Psoas muscle (tissue), 7 donors: ENCODE measurements at regions not wholly inside any gene's neighbourhood (a gene's known extent, or its start where the extent isn't known, plus 50 kb on each side); places are given as distances from the start of the nearest gene placed in this dataset.

Experiments
- ATAC-seq, 4 donors: fragments of 200-7000 bp; cut with Tn5 transposase; one replicate each; pipeline ENCODE4 v1.9.1; 2020; ENCODE audit warnings: moderate library complexity in 3 of 4, mild to moderate bottlenecking in 2 of 4
- DNase-seq, 2 donors: peaks; one replicate each; pipeline ENCODE4 v3.0.0-alpha.2; 2020
- H3K27ac ChIP-seq: fragments of 200-600 bp; one replicate; pipeline ENCODE4 v1.8.0; 2022
- H3K27me3 ChIP-seq, 3 donors: fragments of 200-600 bp in 1 of 3; one replicate each; pipeline versions ENCODE4 v1.6.1 to v1.8.0; 2013 to 2022; ENCODE audit warnings: low read length in 2 of 3, mild to moderate bottlenecking in 2 of 3, moderate library complexity in 1 of 3; ENCODE audit not compliant: insufficient read depth in 3 of 3
- H3K36me3 ChIP-seq, 2 donors: fragments of 200-600 bp in 1 of 2; one replicate each; pipeline versions ENCODE4 v1.6.1 to v1.8.0; 2013 to 2022; ENCODE audit warnings: low read depth in 1 of 2, mild to moderate bottlenecking in 1 of 2, moderate library complexity in 1 of 2; ENCODE audit not compliant: insufficient read depth in 1 of 2
- H3K4me1 ChIP-seq: fragments of 200-600 bp; one replicate; pipeline ENCODE4 v1.8.0; 2022
- H3K4me3 ChIP-seq: fragments of 200-600 bp; one replicate; pipeline ENCODE4 v1.8.0; 2022; ENCODE audit warnings: mild to moderate bottlenecking
- H3K9me3 ChIP-seq: fragments of 200-600 bp; one replicate; pipeline ENCODE4 v1.8.0; 2022
- CTCF ChIP-seq: fragments of 200-600 bp; IDR thresholded peaks from one replicate; pipeline ENCODE4 v1.8.0; 2022; ENCODE audit warnings: antibody characterized with exemption
- WGBS, 3 donors: extraction: QIAGEN DNeasy Blood & Tissue Kit; methylation state at CpG; one replicate each; pipeline versions ENCODE4 v1.1.6 to v1.1.7; 2013; 5-methylcytosine and 5-hydroxymethylcytosine counted together
- intact Hi-C, 2 donors: fragments of 100-400 bp; cut with DNase I; formaldehyde crosslinking; loops; one replicate each; pipeline versions ENCODE4 v1.11.0 to v1.14.2; 2022
- donor health status: healthy with polysubstance abuse.
- donor health status: DM: no; HTN: no; CAD: no; lungs with moderate emphysema.
- donor health status: Bipolar disorder and iron deficiency.
- donor health status: healthy.
- donor health status: DM: yes; HTN: yes; CAD: no.
- donor health status: DM: no; HTN: no; CAD: no.
- donor health status: DM: yes; HTN: yes; CAD: no.

GRCh38 chr2:191521608-191522208, 156.2 kb upstream of the NABP1 start:
- no peak for ATAC-seq
- 22 to 46% (median 30%) methylated on average over 1 of the region's 1 CpG for WGBS, 3 donors
- H3K27ac ChIP-seq: no peak overlapping the region
- H3K4me3 ChIP-seq: no peak overlapping the region
- intact Hi-C loops: loop anchor here (2.0 to 10.0 kb wide), 3 partner anchors 354 to 467 kb away; no protein-coding TSS in a partner anchor
- H3K4me1 ChIP-seq: no peaks in the 10 kb centered on the region
- H3K9me3 ChIP-seq: no peaks in the 10 kb centered on the region
- DNase-seq: no peak
- no peaks in the 10 kb centered on the region for H3K36me3 ChIP-seq
- TF ChIP-seq CTCF: peak; percentile 84
- no peaks in the 10 kb centered on the region for H3K27me3 ChIP-seq

- TF ChIP-seq CTCF: no peak
- no peaks in the 10 kb centered on the region for H3K27me3 ChIP-seq
- no peaks in the 10 kb centered on the region for H3K36me3 ChIP-seq
- 64 to 69% (median 65%) methylated on average over 7 of the region's 7 CpGs for WGBS, 3 donors
- no peaks in the 10 kb centered on the region for H3K4me1 ChIP-seq
- ATAC-seq (no peak), DNase-seq (no peak)
- H3K4me3 ChIP-seq: no peak overlapping the region
- no peak overlapping the region for H3K27ac ChIP-seq
- intact Hi-C loops: loop anchor here (5.0 to 10.0 kb wide), 2 partner anchors 355 to 468 kb away; no protein-coding TSS in a partner anchor
- H3K9me3 ChIP-seq: no peaks in the 10 kb centered on the region
These were observed 155.3 kb upstream of the NABP1 start for GRCh38 chr2:191522478-191523120.

GRCh38 chr2:191526091-191526490, 151.8 kb upstream of the NABP1 start:
- no peak for ATAC-seq
- 92 to 97% (median 95%) methylated on average over 1 of the region's 1 CpG for WGBS, 3 donors
- H3K27ac ChIP-seq: no peak overlapping the region
- no peaks in the 10 kb centered on the region for H3K27me3 ChIP-seq
- no peak overlapping the region for H3K4me3 ChIP-seq
- no peaks in the 10 kb centered on the region for H3K9me3 ChIP-seq
- TF ChIP-seq CTCF: no peak
- no peaks in the 10 kb centered on the region for H3K36me3 ChIP-seq
- intact Hi-C loops: loop anchor here in 1 of 2 donors (10.0 kb wide), 1 partner anchor 471 kb away; no protein-coding TSS in a partner anchor
- no peaks in the 10 kb centered on the region for H3K4me1 ChIP-seq
- no peak for DNase-seq

GRCh38 chr2:191526536-191526935, 151.4 kb upstream of the NABP1 start:
- intact Hi-C loops: loop anchor here in 1 of 2 donors (10.0 kb wide), 1 partner anchor 472 kb away; no protein-coding TSS in a partner anchor
- WGBS, 3 donors: 46 to 81% (median 75%) methylated on average over 2 of the region's 2 CpGs
- Histone ChIP-seq H3K4me1 (no peaks in the 10 kb centered on the region), H3K4me3 (no peak overlapping the region), H3K9me3 (no peaks in the 10 kb centered on the region), H3K27ac (no peak overlapping the region), H3K27me3 (no peaks in the 10 kb centered on the region), H3K36me3 (no peaks in the 10 kb centered on the region)
- ATAC-seq (no peak), DNase-seq (no peak)
- no peak for TF ChIP-seq CTCF
